SK-N-SH treated with all-trans-retinoic acid at 6 μM for 48 hours (cell line): ENCODE measurements at regions not wholly inside any gene's neighbourhood (a gene's known extent, or its start where the extent isn't known, plus 50 kb on each side); places are given as distances from the start of the nearest gene placed in this dataset.

Experiments
- ARNTL ChIP-seq: fragments of 450-650 bp; formaldehyde crosslinking; IDR thresholded peaks from 2 replicates; pipeline ENCODE4 v1.5.0; 2020; ENCODE audit warnings: low read depth, mild to moderate bottlenecking, moderate library complexity, borderline replicate concordance
- ESRRG ChIP-seq: fragments of 250-450 bp; sonication (Bioruptor Pico); IDR thresholded peaks from 2 replicates; pipeline ENCODE4 v1.6.1; 2021; ENCODE audit warnings: mild to moderate bottlenecking
- ZC3H10 ChIP-seq: fragments of 250-450 bp; sonication (Bioruptor Pico); IDR thresholded peaks from 2 replicates; pipeline ENCODE4 v1.5.1; 2021; ENCODE audit warnings: mild to moderate bottlenecking, moderate library complexity
- ZFP3 ChIP-seq: fragments of 250-450 bp; sonication (Bioruptor Pico); IDR thresholded peaks from 2 replicates; pipeline ENCODE4 v1.5.0; 2020; ENCODE audit warnings: mild to moderate bottlenecking, moderate library complexity
- ZNF8 ChIP-seq: fragments of 450-650 bp; formaldehyde crosslinking; IDR thresholded peaks from 2 replicates; pipeline ENCODE4 v1.5.0; 2020; ENCODE audit warnings: mild to moderate bottlenecking, moderate library complexity
- TF ChIP-seq, protein P1 (sequence below): fragments of 250-450 bp; sonication (Bioruptor Pico); IDR thresholded peaks from 2 replicates; pipeline ENCODE4 v1.5.0; 2020; ENCODE audit warnings: mild to moderate bottlenecking, moderate library complexity
- TF ChIP-seq, protein P2 (sequence below): fragments of 250-450 bp; sonication (Bioruptor Pico); IDR thresholded peaks from 2 replicates; pipeline ENCODE4 v1.8.0; 2020; ENCODE audit warnings: mild to moderate bottlenecking, moderate library complexity, borderline replicate concordance

DNA sequence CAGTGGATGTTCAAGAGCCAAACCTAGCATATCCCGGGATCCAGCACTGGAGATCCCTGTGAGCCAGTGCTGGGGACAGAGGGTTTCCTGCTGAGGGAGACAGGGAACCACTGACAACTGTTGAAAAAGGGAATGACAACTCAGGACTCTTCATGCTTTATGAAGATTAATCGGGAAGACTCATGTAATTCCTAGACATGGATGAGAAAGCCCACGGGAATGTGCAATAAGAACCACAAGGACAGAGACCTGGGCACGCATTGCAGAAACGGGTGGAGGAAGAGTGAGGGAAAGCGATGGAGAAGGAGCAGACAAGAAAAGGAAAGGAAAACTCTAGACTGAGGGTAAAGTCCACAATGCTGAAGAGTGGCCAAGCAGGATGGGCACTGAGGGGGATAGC lies 296.0 kb downstream of the PCNX1 start:
- TF ChIP-seq ZNF8 (CRISPR knock-in tag): no peak
- TF ChIP-seq, protein P1, sequence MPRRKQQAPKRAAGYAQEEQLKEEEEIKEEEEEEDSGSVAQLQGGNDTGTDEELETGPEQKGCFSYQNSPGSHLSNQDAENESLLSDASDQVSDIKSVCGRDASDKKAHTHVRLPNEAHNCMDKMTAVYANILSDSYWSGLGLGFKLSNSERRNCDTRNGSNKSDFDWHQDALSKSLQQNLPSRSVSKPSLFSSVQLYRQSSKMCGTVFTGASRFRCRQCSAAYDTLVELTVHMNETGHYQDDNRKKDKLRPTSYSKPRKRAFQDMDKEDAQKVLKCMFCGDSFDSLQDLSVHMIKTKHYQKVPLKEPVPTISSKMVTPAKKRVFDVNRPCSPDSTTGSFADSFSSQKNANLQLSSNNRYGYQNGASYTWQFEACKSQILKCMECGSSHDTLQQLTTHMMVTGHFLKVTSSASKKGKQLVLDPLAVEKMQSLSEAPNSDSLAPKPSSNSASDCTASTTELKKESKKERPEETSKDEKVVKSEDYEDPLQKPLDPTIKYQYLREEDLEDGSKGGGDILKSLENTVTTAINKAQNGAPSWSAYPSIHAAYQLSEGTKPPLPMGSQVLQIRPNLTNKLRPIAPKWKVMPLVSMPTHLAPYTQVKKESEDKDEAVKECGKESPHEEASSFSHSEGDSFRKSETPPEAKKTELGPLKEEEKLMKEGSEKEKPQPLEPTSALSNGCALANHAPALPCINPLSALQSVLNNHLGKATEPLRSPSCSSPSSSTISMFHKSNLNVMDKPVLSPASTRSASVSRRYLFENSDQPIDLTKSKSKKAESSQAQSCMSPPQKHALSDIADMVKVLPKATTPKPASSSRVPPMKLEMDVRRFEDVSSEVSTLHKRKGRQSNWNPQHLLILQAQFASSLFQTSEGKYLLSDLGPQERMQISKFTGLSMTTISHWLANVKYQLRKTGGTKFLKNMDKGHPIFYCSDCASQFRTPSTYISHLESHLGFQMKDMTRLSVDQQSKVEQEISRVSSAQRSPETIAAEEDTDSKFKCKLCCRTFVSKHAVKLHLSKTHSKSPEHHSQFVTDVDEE (CRISPR knock-in tag): no peak
- TF ChIP-seq ZFP3 (CRISPR knock-in tag): no peak
- TF ChIP-seq ARNTL (CRISPR knock-in tag): no peak
- TF ChIP-seq, protein P2, sequence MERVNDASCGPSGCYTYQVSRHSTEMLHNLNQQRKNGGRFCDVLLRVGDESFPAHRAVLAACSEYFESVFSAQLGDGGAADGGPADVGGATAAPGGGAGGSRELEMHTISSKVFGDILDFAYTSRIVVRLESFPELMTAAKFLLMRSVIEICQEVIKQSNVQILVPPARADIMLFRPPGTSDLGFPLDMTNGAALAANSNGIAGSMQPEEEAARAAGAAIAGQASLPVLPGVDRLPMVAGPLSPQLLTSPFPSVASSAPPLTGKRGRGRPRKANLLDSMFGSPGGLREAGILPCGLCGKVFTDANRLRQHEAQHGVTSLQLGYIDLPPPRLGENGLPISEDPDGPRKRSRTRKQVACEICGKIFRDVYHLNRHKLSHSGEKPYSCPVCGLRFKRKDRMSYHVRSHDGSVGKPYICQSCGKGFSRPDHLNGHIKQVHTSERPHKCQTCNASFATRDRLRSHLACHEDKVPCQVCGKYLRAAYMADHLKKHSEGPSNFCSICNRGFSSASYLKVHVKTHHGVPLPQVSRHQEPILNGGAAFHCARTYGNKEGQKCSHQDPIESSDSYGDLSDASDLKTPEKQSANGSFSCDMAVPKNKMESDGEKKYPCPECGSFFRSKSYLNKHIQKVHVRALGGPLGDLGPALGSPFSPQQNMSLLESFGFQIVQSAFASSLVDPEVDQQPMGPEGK (CRISPR knock-in tag): no peak
- TF ChIP-seq ESRRG: no peak
- TF ChIP-seq ZC3H10 (CRISPR knock-in tag): no peak
